ENCODE measurements at regions not wholly inside any gene's neighbourhood (a gene's known extent, or its start where the extent isn't known, plus 50 kb on each side); places are given as distances from the start of the nearest gene placed in this dataset.
"Not testable (repeated sequence)": the region's sequence is repeated elsewhere in the genome, so short reads cannot be mapped to it uniquely, and the experiment has no call there.

GRCh38 chrX:25646156-25646555 lies 492.0 kb upstream of the MAGEB18 start:
- no peak for DNase-seq

- no peak for DNase-seq
Observed at GRCh38 chrX:25648790-25649189, 489.4 kb upstream of the MAGEB18 start.

DNA sequence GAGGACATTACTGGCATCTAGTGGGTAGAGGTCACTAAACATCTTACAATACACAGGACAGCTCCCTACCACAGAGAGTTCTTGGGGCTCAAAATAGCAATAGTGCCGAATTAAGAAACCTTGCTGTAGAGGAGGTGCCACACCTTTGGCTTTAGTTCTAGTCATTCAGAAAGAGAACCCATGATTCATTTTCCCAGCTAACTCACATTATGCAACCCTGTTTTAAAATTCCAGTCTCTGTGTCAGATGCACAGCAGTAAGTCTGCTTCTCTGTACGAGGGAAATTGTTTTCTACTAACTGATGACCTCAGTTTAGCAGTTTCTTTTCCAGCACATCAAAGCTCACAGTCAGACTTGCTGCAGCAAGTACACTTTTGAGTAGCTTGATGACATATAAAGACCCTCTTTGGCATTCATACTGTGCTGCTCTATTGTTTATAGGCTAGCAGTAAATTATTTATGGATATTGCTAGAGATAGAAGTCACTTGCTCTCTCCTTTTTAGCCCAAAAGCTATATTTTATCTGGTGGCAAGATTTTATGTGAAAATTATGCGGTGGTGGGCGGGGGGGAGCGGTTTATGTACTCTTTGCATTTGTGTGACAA lies 487.8 kb upstream of the MAGEB18 start:
- DNase-seq = no peak

DNA sequence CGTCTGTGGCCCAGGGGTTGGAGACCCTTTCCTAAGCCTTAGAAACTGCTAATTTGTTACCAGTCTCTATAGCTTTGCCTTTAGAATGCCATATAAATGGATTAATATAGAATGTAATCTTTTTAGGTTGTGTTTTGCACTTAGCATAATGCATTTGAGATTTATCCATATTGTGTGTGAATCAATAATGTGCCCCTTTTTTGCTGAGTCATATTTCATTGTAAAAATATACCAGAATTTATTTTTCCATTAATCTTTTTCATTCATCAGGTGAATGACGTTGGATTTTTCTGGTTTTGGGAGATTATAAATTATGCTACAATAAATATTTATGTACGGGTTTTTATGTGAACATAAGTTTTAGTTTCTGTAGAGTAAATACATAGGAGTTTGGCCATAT lies 478.8 kb upstream of the MAGEB18 start:
- no peak for DNase-seq

GRCh38 chrX:25663701-25664100 lies 474.4 kb upstream of the MAGEB18 start:
- no peak for DNase-seq

- DNase-seq = no peak
Observed at GRCh38 chrX:25665431-25665830, 472.7 kb upstream of the MAGEB18 start.

DNA sequence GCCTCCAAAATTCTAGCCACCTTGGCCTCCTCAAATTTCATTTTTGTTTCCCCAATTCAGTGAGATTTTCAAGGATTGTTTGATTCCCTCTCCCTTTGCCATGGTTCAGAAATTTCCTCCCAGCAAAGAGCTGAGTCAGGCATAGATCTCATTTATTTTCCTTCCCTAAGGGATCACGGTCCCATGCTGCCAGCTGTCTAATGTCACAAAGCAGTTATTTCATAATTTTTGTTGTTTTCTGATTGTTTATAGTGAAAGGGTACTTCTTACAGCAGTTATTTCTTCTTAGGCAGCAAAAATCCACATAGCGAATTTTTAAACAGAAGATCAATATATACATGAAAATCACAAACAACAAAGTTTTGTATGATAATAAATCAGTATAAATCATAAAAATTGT lies 470.5 kb upstream of the MAGEB18 start:
- DNase-seq = no peak

GRCh38 chrX:25674776-25675175 lies 463.4 kb upstream of the MAGEB18 start:
- DNase-seq = no peak

- DNase-seq = no peak
Observed at GRCh38 chrX:25701876-25702275, 436.3 kb upstream of the MAGEB18 start.

- no peak for DNase-seq
Observed at GRCh38 chrX:25717122-25717521, 421.0 kb upstream of the MAGEB18 start.

DNA sequence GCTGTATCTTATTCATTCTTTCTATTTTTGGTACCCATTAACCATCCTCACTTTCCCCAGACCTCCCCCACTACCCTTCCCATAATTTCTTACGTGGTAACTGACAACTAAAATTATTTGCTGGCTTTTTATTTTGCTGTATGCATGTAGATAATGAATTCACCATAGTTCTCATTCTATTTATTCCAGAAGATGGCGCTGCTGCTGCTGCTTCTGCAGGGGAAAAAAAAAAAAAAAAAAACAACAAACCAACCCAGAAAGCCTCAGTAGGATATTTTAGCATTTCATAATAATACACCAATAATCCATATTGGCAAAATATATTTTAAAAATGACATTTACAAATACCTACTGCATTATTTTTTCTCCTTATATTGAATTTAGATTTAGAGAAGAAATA lies 416.6 kb upstream of the MAGEB18 start:
- no peak for DNase-seq

- no peak for DNase-seq
Observed at GRCh38 chrX:25726539-25726938, 411.6 kb upstream of the MAGEB18 start.

DNA sequence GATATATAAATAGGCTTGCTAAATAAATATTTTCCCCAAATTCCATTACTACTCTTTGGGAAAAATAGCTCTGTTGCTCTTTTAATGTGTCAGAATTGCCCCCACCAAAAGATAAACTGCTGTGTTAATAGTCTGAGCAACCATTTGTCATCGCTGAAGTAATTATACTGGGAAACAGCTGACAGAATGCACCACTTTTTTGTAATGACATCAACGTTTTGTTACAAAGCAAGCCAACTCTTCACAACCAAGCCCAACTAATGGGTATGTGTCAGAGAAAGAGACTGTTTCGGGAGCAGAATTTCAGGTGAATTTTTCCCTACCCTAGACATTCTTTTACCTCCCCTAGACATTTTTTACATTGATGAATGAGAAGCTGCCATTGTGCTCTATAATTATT lies 405.0 kb upstream of the MAGEB18 start:
- no peak for DNase-seq

- DNase-seq = no peak
Observed at GRCh38 chrX:25737540-25737939, 400.6 kb upstream of the MAGEB18 start.

DNA sequence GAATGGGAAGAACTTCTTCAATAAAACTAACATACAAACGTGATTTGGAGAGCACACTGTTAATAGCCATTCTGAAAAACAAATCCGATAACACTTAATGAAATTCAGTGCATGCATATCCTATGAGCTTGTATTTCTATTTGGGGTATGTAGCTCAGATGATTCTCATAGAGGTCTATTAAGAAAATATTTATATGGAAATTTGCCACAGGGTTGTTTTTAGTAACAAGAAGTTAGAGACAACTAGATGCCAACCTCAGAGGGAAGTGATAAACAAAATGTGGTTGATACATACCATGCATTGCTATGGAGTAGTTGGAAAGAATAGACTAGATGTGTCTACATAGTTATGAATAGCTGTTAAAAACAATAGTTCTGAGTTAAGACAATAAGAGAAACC lies 395.8 kb upstream of the MAGEB18 start:
- no peak for DNase-seq

GRCh38 chrX:25754399-25754798 lies 383.7 kb upstream of the MAGEB18 start:
- no peak for DNase-seq

GRCh38 chrX:25755194-25755593 lies 382.9 kb upstream of the MAGEB18 start:
- no peak for DNase-seq

DNA sequence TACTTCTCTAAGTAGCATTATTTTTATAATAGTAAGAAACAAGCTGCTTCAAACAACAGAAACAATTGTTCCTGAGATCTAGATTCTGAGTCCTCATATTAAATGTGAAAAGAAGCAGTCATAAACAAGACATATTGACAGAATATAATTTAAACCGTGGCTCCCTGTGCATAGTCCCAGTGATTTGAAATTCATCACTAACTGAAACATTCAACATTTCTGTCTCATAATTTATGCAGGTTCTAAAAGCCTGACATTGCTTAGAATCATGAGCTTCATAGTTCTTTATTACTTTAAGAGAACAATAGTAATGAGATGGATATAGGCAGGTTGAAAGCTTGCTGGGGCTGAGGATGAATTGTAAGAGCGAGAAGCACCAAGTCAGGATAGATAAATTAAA lies 375.5 kb upstream of the MAGEB18 start:
- DNase-seq = no peak

DNA sequence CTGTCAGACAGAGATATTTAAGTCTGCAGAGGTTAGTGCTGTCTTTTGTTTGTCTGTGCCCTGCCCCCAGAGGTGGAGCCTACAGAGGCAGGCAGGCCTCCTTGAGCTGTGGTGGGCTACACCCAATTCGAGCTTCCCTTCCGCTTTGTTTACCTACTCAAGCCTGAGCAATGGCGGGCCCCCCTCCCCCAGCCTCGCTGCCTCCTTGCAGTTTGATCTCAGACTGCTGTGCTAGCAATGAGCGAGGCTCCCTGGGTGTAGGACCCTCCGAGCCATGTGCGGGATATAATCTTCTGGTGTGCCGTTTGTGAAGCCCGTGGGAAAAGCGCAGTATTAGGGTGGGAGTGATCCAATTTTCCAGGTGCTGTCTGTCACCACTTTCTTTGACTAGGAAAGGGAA lies 366.3 kb upstream of the MAGEB18 start:
- DNase-seq = not testable (repeated sequence)

DNA sequence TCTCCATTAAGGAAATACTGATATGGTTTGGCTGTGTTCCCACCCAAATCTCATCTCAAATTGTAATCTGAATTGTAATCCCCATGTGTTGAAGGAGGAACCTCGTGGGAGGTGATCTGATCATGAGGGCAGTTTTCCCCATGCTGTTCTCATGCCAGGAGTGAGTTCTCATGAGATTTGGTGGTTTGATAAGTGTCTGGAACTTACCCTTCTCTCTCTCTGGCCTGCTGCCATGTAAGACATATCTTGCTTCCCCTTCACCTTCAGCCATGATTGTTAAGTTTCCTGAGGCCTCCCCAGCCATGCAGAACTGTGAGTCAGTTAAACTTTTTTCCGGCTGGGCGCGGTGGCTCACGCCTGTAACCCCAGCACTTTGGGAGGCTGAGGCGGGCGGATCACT lies 340.3 kb upstream of the MAGEB18 start:
- not testable (repeated sequence) for DNase-seq

GRCh38 chrX:25805744-25806143 lies 332.4 kb upstream of the MAGEB18 start:
- DNase-seq = no peak

DNA sequence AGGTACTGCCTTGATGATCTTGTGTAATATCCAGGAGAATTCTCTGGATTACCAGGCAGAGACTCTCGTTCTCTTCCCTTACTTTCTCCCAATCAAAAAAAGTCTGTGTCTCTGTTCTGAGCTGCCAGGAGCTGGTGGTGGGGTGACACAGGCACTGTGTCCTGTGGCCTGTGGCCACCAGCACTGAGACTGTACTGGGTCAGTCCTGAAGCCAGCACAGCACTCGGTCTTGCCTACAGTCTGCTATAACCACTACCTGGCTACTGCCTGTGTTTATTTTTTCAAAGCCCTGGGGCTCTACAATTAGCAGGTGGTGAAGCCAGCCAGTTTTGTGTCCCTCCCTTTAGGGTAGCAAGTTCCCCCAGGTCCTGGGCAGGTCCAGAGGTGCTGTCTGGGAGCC lies 331.1 kb upstream of the MAGEB18 start:
- DNase-seq = no peak

DNA sequence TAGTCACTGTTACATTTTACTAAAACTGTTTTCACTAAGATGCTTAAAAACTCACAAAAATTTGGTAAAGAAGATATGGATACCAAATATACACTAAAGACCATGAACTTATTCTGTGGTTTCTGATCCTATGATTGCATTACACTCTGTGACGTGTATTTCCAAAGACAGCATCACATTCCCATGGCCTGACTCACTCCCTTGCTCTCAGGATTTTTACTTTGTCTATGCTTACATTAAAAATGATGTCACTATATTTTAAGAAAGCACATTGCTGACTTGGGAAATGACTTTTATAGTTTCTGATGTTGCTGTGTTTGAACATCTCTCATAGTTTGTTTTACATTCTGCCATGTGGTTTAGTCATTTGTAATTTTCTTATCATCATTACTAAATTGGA lies 327.9 kb upstream of the MAGEB18 start:
- DNase-seq = no peak

DNA sequence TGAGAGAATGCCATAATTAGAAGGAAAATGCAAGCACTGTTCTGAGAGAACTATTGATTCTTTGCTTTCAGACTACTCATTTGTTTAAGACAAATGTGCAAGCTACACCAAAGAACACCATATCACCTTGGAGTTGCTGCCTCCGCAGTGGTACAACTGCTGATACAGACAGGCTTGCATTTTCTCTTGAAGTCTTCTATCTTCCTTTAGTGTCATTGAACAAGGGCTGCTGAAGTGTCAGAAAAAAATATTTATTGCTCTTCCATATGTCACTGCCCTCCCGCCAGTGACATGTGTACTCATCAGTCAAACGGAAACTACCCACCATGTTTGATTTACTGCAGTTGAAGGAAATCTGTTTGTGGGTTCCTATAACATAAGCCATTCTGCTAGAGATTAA lies 318.3 kb upstream of the MAGEB18 start:
- no peak for DNase-seq

DNA sequence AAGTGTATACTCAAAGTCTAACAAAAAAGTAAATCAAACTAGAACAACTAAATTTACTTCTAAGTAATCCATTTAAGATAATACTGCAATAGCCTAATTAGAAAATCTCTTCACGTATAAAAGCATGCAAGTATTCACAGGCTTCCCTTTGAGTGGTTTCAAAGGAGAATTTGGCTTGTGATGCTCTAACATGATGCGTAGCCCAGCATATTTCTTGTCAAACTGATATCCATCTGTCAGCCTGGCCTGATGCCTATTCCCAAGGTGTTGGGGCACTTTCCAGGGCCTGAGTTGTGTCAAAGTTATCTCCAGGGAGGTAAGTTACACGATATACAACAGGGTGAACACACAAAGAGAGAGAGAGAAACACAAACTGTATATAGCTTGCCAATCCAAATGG lies 287.0 kb upstream of the MAGEB18 start:
- DNase-seq = no peak

GRCh38 chrX:25853002-25853479 lies 285.1 kb upstream of the MAGEB18 start:
- no peak for DNase-seq
